GM21717 (cell line): ENCODE measurements at regions not wholly inside any gene's neighbourhood (a gene's known extent, or its start where the extent isn't known, plus 50 kb on each side); places are given as distances from the start of the nearest gene placed in this dataset.
A peak's percentile ranks its signal among the peaks of the same experiment; 100 is the strongest.

Experiments used
- ATAC-seq: cut with Tn5 transposase; IDR thresholded peaks from one replicate; pipeline ENCODE4 v1.9.1; 2021; ENCODE audit warnings: mild to moderate bottlenecking, moderate library complexity; ENCODE audit not compliant: unreplicated experiment

GRCh38 chr21:35940074-35940927 is 120.0 kb downstream of the SETD4 start:
- ATAC-seq: no peak

GRCh38 chr21:35938446-35938845 is 121.9 kb downstream of the SETD4 start:
- no peak for ATAC-seq

- ATAC-seq: no peak
Measured at GRCh38 chr21:35933466-35933865, 126.9 kb downstream of the SETD4 start.

GRCh38 chr21:35932232-35932911 is 128.0 kb downstream of the SETD4 start:
- ATAC-seq: peak; percentile 89

GRCh38 chr21:35929901-35930300 is 130.4 kb downstream of the SETD4 start:
- no peak for ATAC-seq

GRCh38 chr21:35927262-35927661 is 133.1 kb downstream of the SETD4 start:
- ATAC-seq: no peak

GRCh38 chr21:35926003-35926740 is 134.2 kb downstream of the SETD4 start:
- ATAC-seq: no peak

- no peak for ATAC-seq
Measured at GRCh38 chr21:35925497-35925896, 134.8 kb downstream of the SETD4 start.

GRCh38 chr21:35924714-35925301 is 135.5 kb downstream of the SETD4 start:
- no peak for ATAC-seq

GRCh38 chr21:35923971-35924370 is 136.4 kb downstream of the SETD4 start:
- no peak for ATAC-seq

- no peak for ATAC-seq
Measured at GRCh38 chr21:35922618-35923017, 137.7 kb downstream of the SETD4 start.

GRCh38 chr21:35921471-35921870 is 138.9 kb downstream of the SETD4 start:
- ATAC-seq: no peak

GRCh38 chr21:35920436-35920835 is 139.9 kb downstream of the SETD4 start:
- ATAC-seq: no peak

GRCh38 chr21:35915030-35915429 is 145.3 kb downstream of the SETD4 start:
- no peak for ATAC-seq

- ATAC-seq: no peak
Measured at GRCh38 chr21:35911412-35912191, 148.7 kb downstream of the SETD4 start.

- no peak for ATAC-seq
Measured at GRCh38 chr21:35909456-35910223, 150.7 kb downstream of the SETD4 start.

GRCh38 chr21:35908311-35909078 is 151.8 kb downstream of the SETD4 start:
- no peak for ATAC-seq

- no peak for ATAC-seq
Measured at GRCh38 chr21:35906586-35906985, 153.7 kb downstream of the SETD4 start.

GRCh38 chr21:35905963-35906345 is 154.4 kb downstream of the SETD4 start:
- ATAC-seq: no peak
